Renal cortical epithelial cell (primary cell): ENCODE measurements at regions not wholly inside any gene's neighbourhood (a gene's known extent, or its start where the extent isn't known, plus 50 kb on each side); places are given as distances from the start of the nearest gene placed in this dataset.
A peak's percentile ranks its signal among the peaks of the same experiment; 100 is the strongest.

Experiments used
- DNase-seq: peaks from one replicate; pipeline ENCODE4 v3.0.0-alpha.2; 2011; ENCODE audit warnings: low read depth

DNA sequence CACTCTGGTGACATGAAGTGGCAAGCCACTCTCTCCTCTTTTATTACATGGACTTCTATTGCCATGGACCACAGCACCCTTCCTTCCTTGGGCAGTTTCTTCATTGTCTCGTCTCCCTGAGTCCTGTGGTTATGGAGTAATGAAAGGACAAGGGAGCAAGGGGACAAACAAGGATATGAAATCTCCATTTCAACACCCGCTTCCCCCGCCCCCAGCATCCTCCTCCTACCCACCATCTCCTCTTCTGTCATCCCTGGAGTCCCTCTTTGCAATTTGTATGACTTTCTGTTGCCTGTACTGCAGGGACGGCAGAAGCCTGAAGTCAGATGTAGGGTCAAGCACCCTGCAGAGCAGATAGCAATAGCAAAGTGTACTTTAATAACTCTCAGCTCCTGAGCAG lies 300.7 kb upstream of the CLINT1 start:
- no peak for DNase-seq

DNA sequence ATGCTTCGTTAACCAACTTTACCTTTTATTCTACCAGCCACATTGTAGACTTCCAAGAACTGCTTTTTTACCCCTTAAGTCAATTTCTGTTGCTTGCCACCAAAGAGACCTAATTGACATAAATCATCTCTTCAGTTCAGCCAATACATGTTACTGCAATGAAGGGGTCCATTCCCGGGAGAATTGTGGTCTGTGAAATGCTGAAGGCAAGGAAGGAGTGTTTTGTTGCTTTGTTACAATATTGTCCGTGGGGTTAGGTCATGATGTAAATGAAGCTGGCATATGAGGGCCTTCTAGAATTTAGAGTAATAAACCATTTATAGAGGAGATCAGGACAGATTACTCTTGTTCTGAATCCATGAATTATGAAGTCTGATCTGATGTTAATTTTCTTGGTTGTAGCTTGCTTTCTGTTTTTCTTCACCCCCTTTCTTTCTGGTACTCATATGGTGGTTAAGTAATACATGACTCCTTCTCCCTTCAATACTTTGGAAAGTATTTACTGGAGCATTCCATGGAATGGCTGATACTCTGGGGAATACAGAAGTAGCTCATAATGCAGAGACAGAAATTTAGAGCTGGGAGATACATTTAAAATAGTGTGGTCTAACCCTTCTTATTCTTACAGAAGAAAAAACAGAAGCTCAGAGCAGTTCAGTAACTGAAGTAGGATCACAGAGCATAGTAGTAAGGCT lies 297.0 kb upstream of the CLINT1 start:
- no peak for DNase-seq

DNA sequence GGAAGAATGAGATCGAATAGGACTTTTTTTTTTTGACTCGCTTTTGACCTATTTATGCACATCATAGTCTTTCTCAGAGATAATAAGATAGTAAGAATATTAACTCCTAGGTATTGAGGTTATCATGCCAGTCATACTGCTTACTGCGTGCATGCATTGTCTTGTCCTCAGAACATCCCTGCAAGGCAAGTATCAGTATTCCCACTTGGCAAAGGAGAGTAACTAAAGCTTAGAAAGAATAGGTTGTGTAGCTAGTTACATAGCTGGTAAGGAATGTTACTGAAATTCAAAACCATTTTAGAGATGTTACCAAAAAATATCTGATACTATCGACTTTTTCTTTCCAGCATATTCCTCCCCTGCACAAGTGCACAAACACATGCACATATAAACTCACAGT lies 296.1 kb upstream of the CLINT1 start:
- no peak for DNase-seq

DNA sequence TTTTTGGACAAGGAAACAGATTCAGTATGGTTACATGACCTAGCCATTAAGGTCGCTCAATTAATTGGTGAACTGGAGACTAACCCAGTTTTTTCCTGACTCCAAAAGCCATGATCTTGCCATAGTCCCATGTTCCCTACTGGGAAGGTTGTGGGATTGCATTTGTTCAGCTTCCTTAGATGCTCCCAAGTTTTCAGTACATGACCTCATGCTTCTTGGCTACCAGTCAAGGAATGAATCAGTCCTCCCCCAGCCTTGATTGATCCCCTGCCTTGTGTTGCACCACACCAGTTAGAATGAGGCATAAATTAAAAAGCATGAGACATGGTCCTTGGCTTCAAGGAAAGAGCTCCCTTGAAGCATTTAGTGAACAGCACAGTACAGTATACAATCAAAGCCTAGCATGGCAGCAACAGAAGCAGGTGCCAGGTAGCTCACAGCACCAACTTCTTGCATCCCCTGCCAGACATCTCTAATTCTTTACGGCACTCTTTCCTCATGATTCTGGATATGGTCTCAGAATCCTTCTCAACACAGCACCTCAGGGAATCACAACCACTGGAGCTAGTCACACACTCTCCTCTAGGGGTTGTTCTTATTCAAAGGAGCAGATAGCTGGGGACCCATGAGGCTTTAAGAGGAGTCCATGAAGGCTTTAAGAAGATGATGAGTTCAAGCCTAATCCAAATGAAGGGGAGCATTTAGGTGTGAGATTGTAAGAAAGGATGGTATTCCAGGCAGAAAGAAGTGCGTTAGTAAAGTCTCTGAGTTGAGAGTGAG lies 295.5 kb upstream of the CLINT1 start:
- peak; percentile 97 for DNase-seq

DNA sequence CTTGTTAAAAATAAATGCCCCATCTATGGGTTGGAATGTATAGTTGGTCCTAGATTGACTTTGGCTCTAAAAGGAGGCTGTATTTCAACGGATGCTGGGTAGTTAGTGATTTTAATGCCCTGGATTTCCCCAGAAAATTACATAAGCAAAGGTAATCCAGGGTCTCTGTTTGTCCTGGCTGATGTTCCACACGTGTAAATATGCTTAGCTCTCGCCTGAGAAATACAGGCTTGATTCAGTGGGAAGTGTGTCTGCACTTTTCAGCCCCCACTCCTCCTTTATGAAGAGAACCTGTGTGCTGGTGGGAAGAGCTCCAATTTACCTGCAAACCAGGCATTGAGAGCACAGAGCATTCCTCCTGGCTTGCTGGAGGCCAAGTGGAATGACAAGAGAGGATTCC lies 294.6 kb upstream of the CLINT1 start:
- no peak for DNase-seq

DNA sequence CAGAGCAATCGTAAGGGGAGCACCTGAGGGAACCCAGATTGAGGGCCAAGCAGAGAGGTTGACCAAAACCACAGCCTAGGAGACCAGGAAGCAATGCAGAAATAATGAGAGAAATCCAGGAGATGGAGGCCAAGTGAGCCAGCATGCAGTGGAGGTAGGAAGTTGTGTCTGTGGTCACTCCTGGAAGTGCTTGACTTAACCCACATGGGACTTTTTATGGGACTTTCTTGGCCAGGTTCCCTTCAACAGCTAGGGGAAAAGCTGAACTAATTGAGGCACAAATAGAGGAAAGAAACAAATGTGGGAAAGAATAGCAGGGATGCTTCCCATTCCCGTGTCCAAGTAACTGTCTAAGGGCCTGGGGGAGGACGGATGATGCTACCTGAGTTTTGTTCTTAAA lies 293.2 kb upstream of the CLINT1 start:
- peak; percentile 61 for DNase-seq

DNA sequence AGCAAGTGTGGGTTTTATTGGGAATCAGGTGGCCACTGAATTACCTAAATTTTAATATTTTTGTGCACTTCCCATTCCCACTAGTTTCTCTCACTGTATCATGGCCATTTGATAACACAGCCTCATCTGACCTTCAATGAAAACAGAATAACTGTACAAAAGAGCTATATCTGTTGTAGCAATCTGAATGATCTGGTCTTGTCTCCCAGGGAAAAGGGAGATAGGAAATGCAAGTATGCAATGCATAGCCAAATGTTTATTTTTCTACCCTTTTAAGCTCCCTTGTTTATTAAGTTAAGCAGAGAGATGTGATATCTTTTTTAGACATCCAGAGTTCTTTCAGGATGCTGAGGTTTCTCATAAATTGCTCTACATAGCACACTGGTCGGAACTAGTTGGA lies 288.3 kb upstream of the CLINT1 start:
- no peak for DNase-seq

DNA sequence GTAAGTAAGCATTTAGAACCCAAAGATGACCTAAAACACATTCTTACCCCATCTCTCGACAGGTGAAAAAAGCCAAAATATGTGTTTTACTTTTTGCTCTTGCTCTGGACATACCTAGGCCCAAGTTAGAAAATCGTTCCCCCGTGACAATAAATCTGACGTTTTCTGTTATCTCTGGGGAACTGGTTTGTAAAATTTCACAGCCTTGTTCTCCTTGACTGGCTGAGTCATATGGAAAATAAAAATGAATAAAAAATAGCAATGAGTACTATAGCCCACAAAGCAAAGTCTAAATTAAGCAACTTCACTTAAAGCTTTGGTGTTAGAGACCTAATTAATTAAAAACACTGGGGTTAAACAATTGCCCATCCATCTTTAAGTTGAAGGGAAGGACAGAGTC lies 286.9 kb upstream of the CLINT1 start:
- DNase-seq: no peak

DNA sequence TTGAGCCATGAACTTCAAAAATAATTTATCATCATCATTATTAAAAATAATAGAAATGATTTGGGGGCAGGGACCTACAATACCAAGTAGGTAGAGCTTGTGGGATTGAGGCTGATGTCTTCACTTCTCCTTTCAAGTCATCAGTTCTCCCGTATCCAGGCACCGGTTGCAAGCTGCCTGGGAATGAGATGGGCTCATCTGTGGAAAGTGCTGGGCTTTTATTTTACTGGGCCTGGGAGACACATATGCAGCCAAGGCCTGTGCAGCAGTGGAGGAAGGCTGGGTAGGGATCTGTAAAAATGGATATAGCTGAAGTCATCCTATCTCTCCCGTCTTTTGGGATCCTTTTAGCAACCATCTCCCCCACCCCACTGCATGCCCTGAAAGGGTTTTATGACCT lies 284.1 kb upstream of the CLINT1 start:
- no peak for DNase-seq

DNA sequence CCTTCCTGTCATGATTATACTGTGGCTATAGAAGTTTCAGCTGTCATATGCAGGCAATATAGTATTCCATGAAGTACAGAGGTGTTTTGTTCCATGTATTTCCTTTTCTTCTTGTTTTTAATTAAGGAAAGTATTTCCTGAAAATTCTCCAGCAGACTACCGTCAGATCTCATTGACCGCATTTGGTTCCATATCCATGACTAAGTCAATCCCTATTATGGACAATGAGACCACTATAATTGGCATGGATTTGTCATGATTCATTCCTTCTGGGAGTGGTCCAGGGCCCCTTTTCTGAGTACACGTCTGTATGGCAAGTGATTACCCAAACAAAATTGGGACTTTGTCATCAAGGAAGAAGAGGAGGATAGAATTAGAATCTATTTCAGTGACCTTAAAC lies 283.2 kb upstream of the CLINT1 start:
- no peak for DNase-seq

DNA sequence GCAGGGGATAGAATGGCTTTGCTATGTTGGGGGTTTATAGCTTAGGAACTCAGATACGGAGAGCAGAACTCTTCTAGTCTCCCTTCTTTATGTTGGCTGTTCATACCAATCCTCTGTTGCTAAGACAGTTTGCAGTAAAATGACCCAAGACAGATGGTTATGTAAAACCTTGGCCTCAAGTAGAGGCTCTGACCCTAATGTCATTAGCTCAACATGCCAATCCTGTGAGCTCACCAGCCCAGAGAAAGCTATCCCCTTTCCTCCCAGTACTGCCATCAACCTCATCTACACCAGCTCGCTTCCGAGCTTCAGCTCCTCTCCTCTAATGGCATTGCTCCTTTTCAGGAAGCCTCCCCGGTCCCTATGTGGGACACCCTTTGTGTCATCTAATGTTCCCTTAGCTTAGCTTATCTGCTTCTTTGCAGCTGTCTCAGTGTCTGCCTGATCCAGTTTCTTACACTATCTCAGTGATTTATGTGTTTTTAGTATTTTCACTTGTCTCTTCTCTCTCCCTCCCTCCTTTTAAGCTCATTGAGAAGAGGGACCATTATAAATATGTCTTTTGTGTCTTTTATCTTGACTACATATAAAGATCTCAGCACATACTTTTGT lies 281.3 kb upstream of the CLINT1 start:
- peak; percentile 74 for DNase-seq

DNA sequence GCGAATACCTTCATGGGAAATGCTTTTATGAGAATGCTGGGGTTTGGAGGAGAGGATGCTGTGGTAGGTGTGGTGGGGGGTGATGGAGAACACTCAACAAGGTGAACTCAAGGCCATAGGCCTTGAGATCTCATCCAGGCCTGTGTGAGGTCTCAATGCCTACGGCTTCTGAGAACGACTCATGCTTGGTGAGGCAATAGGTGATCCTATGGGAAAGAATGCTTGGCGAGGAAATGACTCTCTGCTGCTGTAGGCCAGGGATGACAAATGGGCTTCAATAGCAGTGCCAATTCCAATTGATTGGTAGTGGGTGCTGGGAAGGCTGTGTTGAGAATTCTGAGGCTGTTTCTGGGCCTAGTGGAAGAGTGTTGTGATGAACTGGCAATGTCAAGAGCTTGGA lies 280.2 kb upstream of the CLINT1 start:
- DNase-seq: peak; percentile 77

DNA sequence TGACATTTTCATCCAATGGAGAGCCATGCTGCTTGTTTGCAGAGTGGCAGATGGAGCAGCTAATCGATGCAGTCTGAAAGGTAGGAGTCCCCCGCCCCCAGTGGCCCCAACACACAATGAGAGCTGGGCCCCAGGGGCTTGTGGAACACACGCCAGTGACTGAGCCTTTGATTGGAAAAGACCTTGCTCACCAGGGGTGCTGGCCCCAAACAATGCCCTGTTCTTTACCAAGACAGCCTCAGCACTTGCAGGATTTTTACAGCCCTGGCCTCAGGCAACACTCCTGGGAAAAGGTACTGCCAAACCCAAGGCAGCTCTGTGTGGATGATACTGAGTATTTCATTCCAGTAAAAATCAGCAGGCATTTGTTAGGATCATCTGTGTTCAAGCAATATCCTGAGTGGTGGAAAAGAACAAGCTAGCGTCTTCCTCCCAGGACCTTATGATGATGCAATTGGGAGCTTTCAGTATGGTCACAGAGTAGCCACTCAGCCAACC lies 276.8 kb upstream of the CLINT1 start:
- no peak for DNase-seq

DNA sequence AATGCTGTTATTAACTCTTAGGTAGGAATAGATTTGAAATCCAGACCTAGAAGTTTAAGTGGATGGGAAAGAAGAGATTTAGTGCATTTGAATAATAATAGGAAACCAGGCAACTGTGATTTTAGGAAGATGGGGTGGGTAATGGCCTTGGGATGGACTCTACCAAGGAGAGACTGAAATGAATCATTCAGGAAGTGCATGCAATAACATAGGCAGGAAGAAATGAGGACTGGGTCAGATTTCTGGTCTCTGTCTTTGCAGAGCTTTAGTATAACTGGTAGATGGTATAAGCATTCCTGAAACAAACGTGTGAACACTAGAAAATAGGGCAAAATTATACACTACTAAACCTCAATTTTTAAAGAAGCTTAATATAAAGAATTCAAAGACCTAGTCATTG lies 274.4 kb upstream of the CLINT1 start:
- DNase-seq: no peak

DNA sequence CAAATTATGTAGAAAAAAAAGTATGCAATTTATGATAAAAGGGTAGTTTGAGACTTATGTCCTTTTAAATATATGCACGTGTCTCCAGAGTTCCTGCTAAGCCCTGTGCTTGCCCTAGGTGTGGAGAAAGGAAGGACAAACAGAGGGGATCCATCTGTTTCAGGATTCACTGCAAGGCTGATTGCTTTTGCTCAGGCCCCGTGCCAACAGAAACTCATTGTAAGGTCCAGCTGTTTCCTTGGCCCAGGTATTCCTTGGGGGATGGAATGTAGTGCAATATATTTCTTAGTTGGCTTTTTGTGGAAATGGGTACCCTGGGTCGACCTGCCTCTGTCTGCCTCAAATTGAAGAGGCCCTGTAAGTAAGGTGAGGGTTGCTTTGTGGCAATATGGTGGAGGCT lies 268.6 kb upstream of the CLINT1 start:
- no peak for DNase-seq

DNA sequence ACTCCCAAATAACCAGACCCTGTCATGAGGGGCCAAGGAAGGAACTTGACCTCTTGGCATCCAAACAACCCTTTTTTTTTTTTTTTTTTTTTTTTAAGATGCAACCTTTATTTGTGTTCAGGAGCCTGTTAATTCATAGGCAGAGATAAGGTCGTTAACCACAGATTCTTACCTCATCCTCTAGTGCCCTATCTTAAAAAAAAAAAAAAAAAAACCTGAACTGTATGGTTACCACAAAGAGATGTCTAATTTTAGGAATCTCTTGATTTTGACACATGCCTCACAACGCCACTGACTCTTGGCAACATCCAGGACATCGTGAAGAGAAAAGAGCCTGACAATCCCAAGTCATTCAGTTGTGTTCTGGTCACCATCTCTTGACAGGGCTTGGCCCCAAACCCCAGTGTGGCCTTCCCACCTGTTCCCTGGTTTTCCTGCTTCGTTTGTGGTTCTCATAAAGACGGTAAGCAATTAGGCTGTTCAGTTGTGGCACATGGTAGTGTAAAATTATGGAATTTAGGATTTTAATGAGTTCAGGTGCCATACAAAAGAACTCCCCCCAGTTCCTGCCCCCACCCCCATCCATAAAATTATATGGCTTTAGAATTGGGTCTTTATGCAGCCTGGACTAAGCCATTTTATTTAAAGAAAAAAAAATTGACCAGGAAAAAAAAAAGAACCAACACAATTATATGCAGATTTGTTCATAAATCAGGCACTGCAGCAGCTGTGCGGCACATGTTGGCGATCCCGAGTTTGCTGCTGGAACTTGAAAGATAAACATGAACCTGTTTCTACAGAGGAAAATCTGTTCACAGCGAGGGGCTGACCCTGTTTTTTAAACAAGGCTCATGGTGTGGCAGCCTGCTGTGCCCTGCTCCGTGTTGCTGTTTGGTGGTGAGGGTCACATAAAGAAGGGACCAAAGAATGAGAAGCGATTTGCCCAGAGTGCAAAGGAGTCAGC lies 267.8 kb upstream of the CLINT1 start:
- DNase-seq: no peak

DNA sequence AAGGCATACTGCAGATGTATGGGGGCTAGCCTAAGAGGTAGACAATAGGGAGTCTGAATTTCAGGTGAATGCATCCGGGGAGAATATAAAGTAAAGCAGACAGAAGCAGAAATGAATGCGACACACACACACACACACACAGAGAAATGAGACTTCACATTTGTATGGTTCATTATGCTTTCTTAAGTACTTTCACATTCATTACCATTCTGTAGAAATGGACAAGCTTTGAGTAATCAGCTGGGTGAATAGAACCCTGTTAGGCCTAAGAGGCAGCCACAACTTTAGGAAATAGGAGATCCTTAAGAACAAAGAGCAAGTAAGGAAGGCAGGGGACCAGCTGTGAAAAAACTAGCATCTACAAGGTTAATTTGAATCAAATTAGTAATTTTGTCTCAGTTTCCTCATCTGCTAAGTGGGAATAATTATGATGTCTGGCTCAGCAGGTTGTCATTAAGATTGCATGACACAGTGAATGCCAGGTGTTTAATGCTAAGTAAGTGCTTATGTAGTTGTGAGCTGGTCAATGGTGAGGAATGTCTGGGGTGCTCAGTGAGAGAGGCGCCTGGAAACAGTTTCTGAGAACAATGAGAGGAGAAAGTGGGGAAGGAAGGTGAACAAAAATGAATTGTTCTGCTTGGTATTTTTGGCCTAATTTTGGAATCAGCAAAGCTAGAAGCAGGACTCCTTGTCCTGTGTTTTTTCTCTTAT lies 265.8 kb upstream of the CLINT1 start:
- DNase-seq: no peak

DNA sequence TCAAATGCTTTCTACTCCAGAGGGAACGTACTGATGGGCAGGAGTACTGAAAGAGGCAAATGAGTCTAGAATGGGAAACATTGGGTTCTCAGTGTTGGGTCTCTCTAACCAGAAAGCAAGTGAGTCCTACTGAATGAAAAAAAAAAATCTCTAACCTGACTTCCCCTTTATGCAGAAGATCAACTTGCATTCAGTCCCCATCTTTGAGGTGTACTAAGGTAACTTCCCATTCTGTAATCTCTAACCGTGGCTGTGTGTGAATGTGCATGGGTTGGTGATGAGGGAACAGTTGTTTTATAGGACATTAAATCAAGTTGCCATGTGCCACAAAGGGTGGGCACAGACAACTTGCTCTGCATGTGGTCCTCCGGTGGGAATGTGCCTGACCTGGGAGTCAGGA lies 264.6 kb upstream of the CLINT1 start:
- no peak for DNase-seq

DNA sequence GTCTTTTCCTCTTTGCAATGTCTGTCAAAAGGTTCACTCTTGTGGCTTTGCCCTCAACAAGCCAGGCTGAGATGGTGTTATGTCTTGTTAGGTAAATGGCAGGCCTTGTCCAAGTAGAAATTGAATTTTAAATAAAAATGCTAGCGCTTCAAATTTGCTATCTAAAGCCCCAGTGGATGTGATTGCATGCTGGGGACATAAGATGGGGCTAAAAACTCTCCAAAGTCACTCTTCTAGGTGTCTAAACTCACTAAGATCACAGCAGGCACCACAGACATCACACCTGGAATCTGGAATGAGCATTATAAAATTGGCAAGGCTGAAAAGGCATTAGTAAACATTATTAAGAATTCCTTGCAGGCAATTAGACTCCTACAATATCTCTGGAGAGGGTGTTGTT lies 262.7 kb upstream of the CLINT1 start:
- no peak for DNase-seq

DNA sequence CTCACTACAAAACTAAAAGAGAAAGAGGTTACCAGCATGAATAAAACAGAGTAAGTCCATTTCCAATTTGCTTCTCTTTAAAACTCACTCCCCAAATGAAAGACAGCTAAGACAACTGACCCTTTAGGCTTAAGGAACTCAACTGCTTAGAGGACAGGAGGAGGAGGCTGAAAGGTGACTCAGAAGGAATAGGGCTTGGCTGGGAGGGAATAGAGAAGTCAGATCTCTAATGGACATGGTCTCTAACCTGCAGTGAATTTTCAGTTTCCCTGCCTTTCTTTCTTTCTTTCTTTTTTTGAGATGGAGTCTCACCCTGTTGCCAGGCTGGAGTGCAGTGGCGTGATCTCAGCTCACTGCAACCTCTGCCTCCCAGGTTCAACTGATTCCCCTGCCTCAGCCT lies 261.8 kb upstream of the CLINT1 start:
- peak; percentile 41 for DNase-seq
